ENCODE measurements at regions not wholly inside any gene's neighbourhood (a gene's known extent, or its start where the extent isn't known, plus 50 kb on each side); places are given as distances from the start of the nearest gene placed in this dataset.

DNA sequence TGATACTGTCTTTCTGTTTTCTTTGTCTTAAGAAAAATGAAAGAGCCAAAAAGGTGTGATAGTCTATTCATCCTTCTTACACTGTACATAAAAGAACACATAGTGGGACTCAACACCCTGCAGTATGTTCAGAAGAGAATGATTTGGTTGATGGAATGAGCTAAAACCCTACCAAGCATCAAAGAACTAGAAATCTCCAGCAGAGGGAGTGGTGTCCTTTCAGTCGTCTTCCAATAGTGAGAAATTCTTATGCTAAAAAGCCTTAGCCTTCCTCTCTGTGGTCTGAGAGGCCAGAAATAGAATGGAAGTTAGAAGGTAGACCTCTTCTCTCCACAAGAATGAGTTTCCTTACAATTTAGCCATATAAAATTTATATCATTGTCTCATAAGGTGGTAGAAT lies 393.4 kb upstream of the SEL1L start:
- WGBS (ENCODE audit: insufficient coverage), result no CpG with 5 or more reads among the region's 1 CpG
- intact Hi-C loops (cut with micrococcal nuclease), result no loop called here

DNA sequence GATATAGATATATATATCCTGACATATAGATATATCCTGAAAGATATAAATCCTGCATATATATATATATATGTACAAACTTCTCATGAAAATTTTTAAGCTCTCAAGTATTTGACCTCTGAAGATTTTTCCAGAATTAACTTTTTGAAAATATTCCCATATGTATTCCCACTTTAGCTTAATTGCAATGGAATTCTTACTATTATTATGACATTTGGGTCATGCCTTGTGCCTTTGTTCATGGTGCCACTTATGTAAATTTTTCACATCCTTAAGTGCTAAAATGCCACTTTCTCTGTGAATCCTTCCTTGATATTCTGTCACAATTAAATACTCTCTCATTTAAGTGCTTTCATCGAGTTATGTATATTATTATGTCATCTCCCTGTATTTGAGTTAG lies 398.2 kb upstream of the SEL1L start:
- intact Hi-C loops (cut with micrococcal nuclease), result no loop called here
- Histone ChIP-seq H3K4me2 (replicated peaks; ENCODE audit: extremely low read depth, low read length, poor library complexity, severe bottlenecking) (no peak overlapping the region), H3K4me3 (replicated peaks in 1 of 3; ENCODE audit: low read depth in 2 of 3, low read length in 3 of 3) (no peak overlapping the region), H3K9me3 (replicated peaks in 1 of 2; ENCODE audit: control insufficient read depth in 1 of 2, insufficient read depth in 1 of 2, low read length in 2 of 2) (no peaks in the 10 kb centered on the region), H3K9ac (ENCODE audit: insufficient read depth, low read length, poor library complexity, severe bottlenecking) (no peak overlapping the region), H3K36me3 (replicated peaks in 1 of 2; ENCODE audit: control insufficient read depth in 1 of 2, insufficient read depth in 2 of 2, low read length in 2 of 2) (no peaks in the 10 kb centered on the region), H2AFZ (ENCODE audit: insufficient read depth, low read depth, low read length, poor library complexity, severe bottlenecking) (no peak overlapping the region), H3K27me3 (ENCODE audit: control insufficient read depth in 2 of 2, insufficient read depth in 2 of 2, low read length in 2 of 2) (no peaks in the 10 kb centered on the region), H3K27ac (ENCODE audit: low read depth in 1 of 2, low read length in 2 of 2) (no peak overlapping the region), H3K4me1 (ENCODE audit: control insufficient read depth in 1 of 2, insufficient read depth in 2 of 2, low read length in 2 of 2) (no peaks in the 10 kb centered on the region), H3K79me2 (ENCODE audit: insufficient read depth, low read length) (no peaks in the 10 kb centered on the region), H4K20me1 (ENCODE audit: insufficient read depth, low read length) (no peaks in the 10 kb centered on the region)
- no peak overlapping the region for H3K4me3 Mint-ChIP-seq
- DNase-seq, result no peak
- no CpG with 5 or more reads among the region's 1 CpG for WGBS (ENCODE audit: insufficient coverage)
- H3K27ac Mint-ChIP-seq, result no peak overlapping the region
- H3K36me3 Mint-ChIP-seq, result no peaks in the 10 kb centered on the region
- peaks cover 0 to 6% (median 0%) of the 10 kb centered on the region in 7 donors for H3K9me3 Mint-ChIP-seq
- no peaks in the 10 kb centered on the region for H3K4me1 Mint-ChIP-seq
- H3K27me3 Mint-ChIP-seq (ENCODE audit: low read depth in 3 of 3), result no peaks in the 10 kb centered on the region
- TF ChIP-seq, protein P1, sequence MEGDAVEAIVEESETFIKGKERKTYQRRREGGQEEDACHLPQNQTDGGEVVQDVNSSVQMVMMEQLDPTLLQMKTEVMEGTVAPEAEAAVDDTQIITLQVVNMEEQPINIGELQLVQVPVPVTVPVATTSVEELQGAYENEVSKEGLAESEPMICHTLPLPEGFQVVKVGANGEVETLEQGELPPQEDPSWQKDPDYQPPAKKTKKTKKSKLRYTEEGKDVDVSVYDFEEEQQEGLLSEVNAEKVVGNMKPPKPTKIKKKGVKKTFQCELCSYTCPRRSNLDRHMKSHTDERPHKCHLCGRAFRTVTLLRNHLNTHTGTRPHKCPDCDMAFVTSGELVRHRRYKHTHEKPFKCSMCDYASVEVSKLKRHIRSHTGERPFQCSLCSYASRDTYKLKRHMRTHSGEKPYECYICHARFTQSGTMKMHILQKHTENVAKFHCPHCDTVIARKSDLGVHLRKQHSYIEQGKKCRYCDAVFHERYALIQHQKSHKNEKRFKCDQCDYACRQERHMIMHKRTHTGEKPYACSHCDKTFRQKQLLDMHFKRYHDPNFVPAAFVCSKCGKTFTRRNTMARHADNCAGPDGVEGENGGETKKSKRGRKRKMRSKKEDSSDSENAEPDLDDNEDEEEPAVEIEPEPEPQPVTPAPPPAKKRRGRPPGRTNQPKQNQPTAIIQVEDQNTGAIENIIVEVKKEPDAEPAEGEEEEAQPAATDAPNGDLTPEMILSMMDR (IDR thresholded peaks at IDR 0.05), result no peak

More for the DNA sequence above, 393.4 kb upstream of the SEL1L start:
- Mint-ChIP-seq H3K27ac (no peak overlapping the region), H3K9me3 (peaks cover 0 to 3% (median 0%) of the 10 kb centered on the region in 7 donors), H3K4me3 (no peak overlapping the region), H3K27me3 (ENCODE audit: low read depth in 3 of 3) (no peaks in the 10 kb centered on the region), H3K36me3 (no peaks in the 10 kb centered on the region), H3K4me1 (no peaks in the 10 kb centered on the region)
- no peak overlapping the region for H2AFZ ChIP-seq (ENCODE audit: insufficient read depth, low read depth, low read length, poor library complexity, severe bottlenecking)
- H3K79me2 ChIP-seq (ENCODE audit: insufficient read depth, low read length), result no peaks in the 10 kb centered on the region
- no peak overlapping the region for H3K27ac ChIP-seq (ENCODE audit: low read depth in 1 of 2, low read length in 2 of 2)
- no peak overlapping the region for H3K4me2 ChIP-seq (replicated peaks; ENCODE audit: extremely low read depth, low read length, poor library complexity, severe bottlenecking)
- no peaks in the 10 kb centered on the region for H3K27me3 ChIP-seq (ENCODE audit: control insufficient read depth in 2 of 2, insufficient read depth in 2 of 2, low read length in 2 of 2)
- TF ChIP-seq, protein P1 (IDR thresholded peaks at IDR 0.05), result no peak
- H4K20me1 ChIP-seq (ENCODE audit: insufficient read depth, low read length), result no peaks in the 10 kb centered on the region
- H3K9me3 ChIP-seq (replicated peaks in 1 of 2; ENCODE audit: control insufficient read depth in 1 of 2, insufficient read depth in 1 of 2, low read length in 2 of 2), result no peaks in the 10 kb centered on the region
- no peak overlapping the region for H3K9ac ChIP-seq (ENCODE audit: insufficient read depth, low read length, poor library complexity, severe bottlenecking)
- H3K36me3 ChIP-seq (replicated peaks in 1 of 2; ENCODE audit: control insufficient read depth in 1 of 2, insufficient read depth in 2 of 2, low read length in 2 of 2), result no peaks in the 10 kb centered on the region
- no peak overlapping the region for H3K4me3 ChIP-seq (replicated peaks in 1 of 3; ENCODE audit: low read depth in 2 of 3, low read length in 3 of 3)
- H3K4me1 ChIP-seq (ENCODE audit: control insufficient read depth in 1 of 2, insufficient read depth in 2 of 2, low read length in 2 of 2), result no peaks in the 10 kb centered on the region
- no peak for DNase-seq

All from CD14-positive monocyte (primary cell).